A549 (cell line): ENCODE measurements at regions not wholly inside any gene's neighbourhood (a gene's known extent, or its start where the extent isn't known, plus 50 kb on each side); places are given as distances from the start of the nearest gene placed in this dataset.

Experiments
- ATAC-seq, 2 experiments: fragments of 200-7000 bp in 1 of 2; fragments of >200 bp in 1 of 2; cut with Nextera tagmentation in 1 of 2; cut with Tn5 transposase in 1 of 2; 3 replicates each; pipeline versions ENCODE4 v1.8.0 to v1.9.1; 2018 to 2020; ENCODE audit warnings: mild to moderate bottlenecking in 1 of 2, moderate library complexity in 1 of 2
- CTCF ChIA-PET: fragments of 300-600 bp; sonication (Branson Sonifier 250); formaldehyde crosslinking; extraction: SDS; loops from one replicate; lab custom pipeline; 2021; ENCODE audit warnings: antibody characterized with exemption, inconsistent platforms; lab: Yijun Ruan, JAX
- POLR2A ChIA-PET: fragments of 350-600 bp; formaldehyde crosslinking; extraction: SDS; loops from one replicate; lab custom pipeline; 2021; ENCODE audit warnings: antibody characterized with exemption, inconsistent platforms; lab: Yijun Ruan, JAX
- DNase-seq, 2 experiments: peaks; one replicate each; pipeline versions ENCODE4 v3.0.0 to v3.0.0-alpha.2; 2011 to 2016; ENCODE audit warnings: low read depth in 1 of 2, low spot score in 1 of 2
- FAIRE-seq: peaks from 2 replicates; lab custom pipeline; 2011; peaks lifted over from hg19 to GRCh38; lab: Jason Lieb, UNC
- H3K27ac ChIP-seq, 2 experiments: fragments of >200 bp; sonication (Bioruptor Twin); formaldehyde crosslinking; 3 replicates each; pipeline ENCODE4 v1.5.1; 2016 to 2017
- H3K4me1 ChIP-seq: fragments of >200 bp; sonication (Bioruptor Twin); formaldehyde crosslinking; 3 replicates; pipeline ENCODE4 v1.6.1; 2016
- H3K4me2 ChIP-seq: fragments of >200 bp; sonication (Bioruptor Twin); formaldehyde crosslinking; 3 replicates; pipeline ENCODE4 v1.6.1; 2016
- H3K4me3 ChIP-seq: fragments of >200 bp; sonication (Bioruptor Twin); formaldehyde crosslinking; 3 replicates; pipeline ENCODE4 v1.5.1; 2016
- H3K9me3 ChIP-seq: fragments of >200 bp; sonication (Bioruptor Twin); formaldehyde crosslinking; 3 replicates; pipeline ENCODE4 v1.6.1; 2016
- ATOH8 ChIP-seq: fragments of 250-450 bp; sonication (Bioruptor Pico); IDR thresholded peaks from 2 replicates; pipeline ENCODE4 v1.5.0; 2020; ENCODE audit warnings: low read depth, mild to moderate bottlenecking, moderate library complexity
- BHLHE40 ChIP-seq: IDR thresholded peaks from 2 replicates; pipeline ENCODE4 v1.6.1; 2012; ENCODE audit warnings: low read depth, low read length, inconsistent platforms
- CBX2 ChIP-seq: fragments of 200-600 bp; sonication (generic); IDR thresholded peaks from 2 replicates; pipeline ENCODE4 v1.6.1; 2016; ENCODE audit warnings: low read depth, mild to moderate bottlenecking, borderline replicate concordance
- CEBPB ChIP-seq, 2 experiments: fragments of >200 bp in 1 of 2; sonication (Bioruptor Twin) in 1 of 2; formaldehyde crosslinking in 1 of 2; IDR thresholded peaks; 2 replicates each; pipeline ENCODE4 v1.6.1; 2012 to 2016
- CHD4 ChIP-seq: fragments of 200-600 bp; sonication (generic); IDR thresholded peaks from 2 replicates; pipeline ENCODE4 v1.6.1; 2016; ENCODE audit warnings: antibody characterized with exemption, mild to moderate bottlenecking, borderline replicate concordance
- CTCF ChIP-seq: fragments of >200 bp; sonication (Bioruptor Twin); formaldehyde crosslinking; IDR thresholded peaks from 3 replicates; pipeline ENCODE4 v1.5.1; 2016
- EHF ChIP-seq: fragments of 250-450 bp; sonication (Bioruptor Pico); IDR thresholded peaks from 2 replicates; pipeline ENCODE4 v1.5.0; 2020; ENCODE audit warnings: mild to moderate bottlenecking
- EHMT2 ChIP-seq: fragments of 200-600 bp; sonication (generic); IDR thresholded peaks from 2 replicates; pipeline ENCODE4 v1.6.1; 2016; ENCODE audit warnings: antibody characterized with exemption, low read depth, mild to moderate bottlenecking, moderate library complexity
- ELK1 ChIP-seq: fragments of 150-350 bp; IDR thresholded peaks from 2 replicates; pipeline ENCODE4 v1.6.1; 2014; ENCODE audit warnings: low read depth, mild to moderate bottlenecking, low read length
- EP300 ChIP-seq, 2 experiments: fragments of >200 bp; sonication (Bioruptor Twin); formaldehyde crosslinking; IDR thresholded peaks; 2 replicates in 1 of 2; 3 replicates in 1 of 2; pipeline ENCODE4 v1.6.1; 2016 to 2017
- ESRRA ChIP-seq: fragments of 150-350 bp; IDR thresholded peaks from 2 replicates; pipeline ENCODE4 v1.6.1; 2014; ENCODE audit warnings: mild to moderate bottlenecking, low read length, borderline replicate concordance
- FOSB ChIP-seq: fragments of 250-450 bp; sonication (Bioruptor Pico); IDR thresholded peaks from 2 replicates; pipeline ENCODE4 v1.5.0; 2020; ENCODE audit warnings: mild to moderate bottlenecking, moderate library complexity
- FOSL2 ChIP-seq, 2 experiments: fragments of 450-650 bp in 1 of 2; fragments of >200 bp in 1 of 2; sonication (Bioruptor Twin) in 1 of 2; formaldehyde crosslinking; IDR thresholded peaks; 2 replicates each; pipeline versions ENCODE4 v1.5.0 to v1.6.1; 2016 to 2020; ENCODE audit warnings: mild to moderate bottlenecking in 1 of 2, moderate library complexity in 1 of 2
- GATA3 ChIP-seq: IDR thresholded peaks from 2 replicates; pipeline ENCODE4 v1.6.1; 2012; ENCODE audit warnings: borderline replicate concordance
- HES2 ChIP-seq: fragments of >200 bp; sonication (Bioruptor Twin); formaldehyde crosslinking; IDR thresholded peaks from 2 replicates; pipeline ENCODE4 v1.6.1; 2016
- JUN ChIP-seq, 2 experiments: fragments of >200 bp; sonication (Bioruptor Twin); formaldehyde crosslinking; IDR thresholded peaks; 2 replicates in 1 of 2; 3 replicates in 1 of 2; pipeline ENCODE4 v1.6.1; 2016 to 2017
- JUNB ChIP-seq: fragments of >200 bp; sonication (Bioruptor Twin); formaldehyde crosslinking; IDR thresholded peaks from 2 replicates; pipeline ENCODE4 v1.6.1; 2016
- MAFK ChIP-seq: fragments of 450-650 bp; IDR thresholded peaks from 2 replicates; pipeline ENCODE4 v1.6.1; 2014; ENCODE audit not compliant: partially characterized antibody
- NFE2L2 ChIP-seq: fragments of 150-350 bp; conservative IDR thresholded peaks from 2 replicates; pipeline ENCODE4 v1.6.1; 2014; ENCODE audit warnings: low read length
- NR3C1 ChIP-seq: fragments of >200 bp; sonication (Bioruptor Twin); formaldehyde crosslinking; IDR thresholded peaks from 3 replicates; pipeline ENCODE4 v1.6.1; 2017
- PBX3 ChIP-seq: IDR thresholded peaks from 2 replicates; pipeline ENCODE4 v1.6.1; 2012
- RCOR1 ChIP-seq: fragments of 150-350 bp; IDR thresholded peaks from 2 replicates; pipeline ENCODE4 v1.6.1; 2014; ENCODE audit warnings: antibody characterized with exemption, low read length, low read depth
- REST ChIP-seq: fragments of 200-600 bp; sonication (generic); IDR thresholded peaks from 2 replicates; pipeline ENCODE4 v1.6.1; 2016; ENCODE audit warnings: antibody characterized with exemption, mild to moderate bottlenecking, moderate library complexity
- SREBF2 ChIP-seq: fragments of 450-650 bp; IDR thresholded peaks from 2 replicates; pipeline ENCODE4 v1.6.1; 2014; ENCODE audit warnings: mild to moderate bottlenecking, moderate library complexity
- TFCP2L1 ChIP-seq: fragments of 250-450 bp; sonication (Bioruptor Pico); IDR thresholded peaks from 2 replicates; pipeline ENCODE4 v1.5.0; 2021; ENCODE audit warnings: mild to moderate bottlenecking
- WGBS: methylation state at CpG from one replicate; pipeline ENCODE4 v1.1.6; 2017; ENCODE audit errors: missing lambda C conversion rate; 5-methylcytosine and 5-hydroxymethylcytosine counted together

GRCh38 chr2:39854771-39855170 is 75.7 kb upstream of the THUMPD2 start:
- no peak for DNase-seq
- ChIA-PET CTCF (no interaction called here), POLR2A (no interaction called here)
- TF ChIP-seq PBX3: no peak
- no peak for TF ChIP-seq EHF (CRISPR knock-in tag)
- no peak for TF ChIP-seq JUNB
- no peak for TF ChIP-seq GATA3
- TF ChIP-seq EP300 (IDR thresholded peaks at IDR 0.05): no peak
- no peak for TF ChIP-seq ATOH8 (CRISPR knock-in tag)
- no peak for TF ChIP-seq NR3C1
- no peak for TF ChIP-seq FOSL2 (IDR thresholded peaks at IDR 0.05)
- no peak for TF ChIP-seq FOSL2 (CRISPR knock-in tag; IDR thresholded peaks at IDR 0.05)
- no peak for TF ChIP-seq ELK1
- TF ChIP-seq BHLHE40: no peak
- no peak for TF ChIP-seq CTCF
- TF ChIP-seq REST: no peak
- no peak for TF ChIP-seq ESRRA
- TF ChIP-seq JUN (IDR thresholded peaks at IDR 0.05): no peak
- no peak for TF ChIP-seq NFE2L2
- TF ChIP-seq RCOR1: no peak
- no peak for TF ChIP-seq CEBPB (IDR thresholded peaks at IDR 0.05)
- TF ChIP-seq SREBF2: no peak
- TF ChIP-seq, all 56 proteins: peak for 0
- no peak overlapping the region for H3K27ac ChIP-seq
- no peak overlapping the region for H3K4me2 ChIP-seq
- WGBS: 61% methylated on average over 5 of the region's 5 CpGs
- no peak for FAIRE-seq
- no peaks in the 10 kb centered on the region for H3K4me1 ChIP-seq
- H3K4me3 ChIP-seq: no peak overlapping the region
- no peak for ATAC-seq
- H3K9me3 ChIP-seq: no peaks in the 10 kb centered on the region

- Histone ChIP-seq H3K9me3 (no peaks in the 10 kb centered on the region), H3K27ac (no peak overlapping the region), H3K4me2 (no peak overlapping the region), H3K4me1 (no peaks in the 10 kb centered on the region), H3K4me3 (no peak overlapping the region)
- POLR2A ChIA-PET: no interaction called here
- no peak for ATAC-seq
- CTCF ChIA-PET: interaction anchor here (1.2 kb wide), 1 partner anchor 15 kb away, joined by 5 read pairs; no protein-coding TSS in a partner anchor
- WGBS: 7% methylated on average over 1 of the region's 1 CpG
- no peak for DNase-seq
- FAIRE-seq: no peak
- TF ChIP-seq EHMT2 (no peak), FOSB (no peak), HES2 (no peak), CBX2 (no peak), CHD4 (no peak), REST (no peak), ATOH8 (CRISPR knock-in tag) (no peak), MAFK (no peak), TFCP2L1 (CRISPR knock-in tag) (no peak), CEBPB (IDR thresholded peaks at IDR 0.05) (no peak)
These were observed 73.8 kb upstream of the THUMPD2 start for GRCh38 chr2:39852831-39853230.
